ENCODE measurements at regions not wholly inside any gene's neighbourhood (a gene's known extent, or its start where the extent isn't known, plus 50 kb on each side); places are given as distances from the start of the nearest gene placed in this dataset.
A peak's percentile ranks its signal among the peaks of the same experiment; 100 is the strongest.
"Not testable (repeated sequence)": the region's sequence is repeated elsewhere in the genome, so short reads cannot be mapped to it uniquely, and the experiment has no call there.

- DNase-seq (ENCODE audit: low read depth in 2 of 2): peak in 1 of 2 donors; percentile 66
Observed at GRCh38 chr5:39760385-39761198, 335.8 kb upstream of the DAB2 start.

GRCh38 chr5:39759701-39760100 is 334.9 kb upstream of the DAB2 start:
- DNase-seq (ENCODE audit: low read depth in 2 of 2): no peak

GRCh38 chr5:39758426-39758825 is 333.6 kb upstream of the DAB2 start:
- no peak for DNase-seq (ENCODE audit: low read depth in 2 of 2)

GRCh38 chr5:39757131-39757530 is 332.4 kb upstream of the DAB2 start:
- no peak for DNase-seq (ENCODE audit: low read depth in 2 of 2)

GRCh38 chr5:39755986-39756385 is 331.2 kb upstream of the DAB2 start:
- peak; percentile 71 to 90 for DNase-seq (ENCODE audit: low read depth in 2 of 2)

GRCh38 chr5:39755452-39755851 is 330.7 kb upstream of the DAB2 start:
- DNase-seq (ENCODE audit: low read depth in 2 of 2): peak in 1 of 2 donors; percentile 2

- not testable (repeated sequence) for DNase-seq (ENCODE audit: low read depth in 2 of 2)
Observed at GRCh38 chr5:39753747-39754146, 329.0 kb upstream of the DAB2 start.

- no peak for DNase-seq (ENCODE audit: low read depth in 2 of 2)
Observed at GRCh38 chr5:39750661-39751060, 325.9 kb upstream of the DAB2 start.

GRCh38 chr5:39742916-39743315 is 318.1 kb upstream of the DAB2 start:
- DNase-seq (ENCODE audit: low read depth in 2 of 2): no peak

GRCh38 chr5:39740404-39740803 is 315.6 kb upstream of the DAB2 start:
- no peak for DNase-seq (ENCODE audit: low read depth in 2 of 2)

GRCh38 chr5:39732166-39732565 is 307.4 kb upstream of the DAB2 start:
- DNase-seq (ENCODE audit: low read depth in 2 of 2): no peak

GRCh38 chr5:39730699-39731098 is 305.9 kb upstream of the DAB2 start:
- no peak for DNase-seq (ENCODE audit: low read depth in 2 of 2)

- no peak for DNase-seq (ENCODE audit: low read depth in 2 of 2)
Observed at GRCh38 chr5:39730006-39730405, 305.2 kb upstream of the DAB2 start.

- no peak for DNase-seq (ENCODE audit: low read depth in 2 of 2)
Observed at GRCh38 chr5:39726467-39726866, 301.7 kb upstream of the DAB2 start.

- DNase-seq (ENCODE audit: low read depth in 2 of 2): no peak
Observed at GRCh38 chr5:39721394-39721793, 296.6 kb upstream of the DAB2 start.

GRCh38 chr5:39720136-39720535 is 295.4 kb upstream of the DAB2 start:
- no peak for DNase-seq (ENCODE audit: low read depth in 2 of 2)

- no peak for DNase-seq (ENCODE audit: low read depth in 2 of 2)
Observed at GRCh38 chr5:39717176-39717897, 292.6 kb upstream of the DAB2 start.

GRCh38 chr5:39716532-39717028 is 291.8 kb upstream of the DAB2 start:
- DNase-seq (ENCODE audit: low read depth in 2 of 2): peak; percentile 58 to 59

GRCh38 chr5:39714036-39714698 is 289.4 kb upstream of the DAB2 start:
- DNase-seq (ENCODE audit: low read depth in 2 of 2): peak; percentile 68 to 80

GRCh38 chr5:39713250-39713916 is 288.6 kb upstream of the DAB2 start:
- DNase-seq (ENCODE audit: low read depth in 2 of 2): peak in 1 of 2 donors; percentile 1
